ENCODE measurements at regions not wholly inside any gene's neighbourhood (a gene's known extent, or its start where the extent isn't known, plus 50 kb on each side); places are given as distances from the start of the nearest gene placed in this dataset.

DNA sequence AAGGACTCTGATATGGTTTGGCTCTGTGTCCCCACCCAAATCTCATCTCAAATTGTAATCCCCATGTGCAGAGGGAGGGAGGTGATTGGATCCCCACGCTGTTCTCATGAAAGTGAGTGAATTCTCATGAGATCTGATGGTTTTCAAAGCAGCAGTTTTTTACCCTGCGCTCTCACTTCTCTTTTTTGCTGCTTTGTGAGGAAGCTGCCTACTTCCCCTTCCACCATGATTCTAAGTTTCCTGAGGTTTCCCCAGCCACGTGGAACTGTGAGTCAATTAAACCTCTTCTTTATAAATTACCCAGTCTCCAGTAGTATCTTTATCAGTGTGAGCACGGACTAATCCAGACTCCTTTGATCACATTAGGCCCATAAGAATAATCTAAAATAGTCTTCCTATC lies 719.7 kb upstream of the CDH8 start:
- CTCF ChIA-PET: no interaction called here
- no TSS peak for BruUV-seq (replicated peaks)
- H3K27me3 Mint-ChIP-seq (ENCODE audit: insufficient read depth, unreplicated experiment): peaks cover 6% of the 10 kb centered on the region
- no peak for DNase-seq
- H3K27ac Mint-ChIP-seq (ENCODE audit: unreplicated experiment): no peak overlapping the region
- POLR2A ChIA-PET: no interaction called here
- intact Hi-C loops (cut with micrococcal nuclease; ENCODE audit: unreplicated experiment): no loop called here
- H3K9me3 Mint-ChIP-seq (ENCODE audit: unreplicated experiment): no peaks in the 10 kb centered on the region
- no peaks in the 10 kb centered on the region for H3K4me1 Mint-ChIP-seq (ENCODE audit: low read depth, unreplicated experiment)
- no peak overlapping the region for H3K4me3 Mint-ChIP-seq (ENCODE audit: unreplicated experiment)
- no peaks in the 10 kb centered on the region for H3K36me3 ChIP-seq (ENCODE audit: control insufficient read depth, insufficient read depth, low read length)
- no peaks in the 10 kb centered on the region for H3K27me3 ChIP-seq (replicated peaks; ENCODE audit: control insufficient read depth, insufficient read depth, low read length)
- no peaks in the 10 kb centered on the region for H3K9me3 ChIP-seq
- no peaks in the 10 kb centered on the region for H3K4me1 ChIP-seq
- TF ChIP-seq, protein P1, sequence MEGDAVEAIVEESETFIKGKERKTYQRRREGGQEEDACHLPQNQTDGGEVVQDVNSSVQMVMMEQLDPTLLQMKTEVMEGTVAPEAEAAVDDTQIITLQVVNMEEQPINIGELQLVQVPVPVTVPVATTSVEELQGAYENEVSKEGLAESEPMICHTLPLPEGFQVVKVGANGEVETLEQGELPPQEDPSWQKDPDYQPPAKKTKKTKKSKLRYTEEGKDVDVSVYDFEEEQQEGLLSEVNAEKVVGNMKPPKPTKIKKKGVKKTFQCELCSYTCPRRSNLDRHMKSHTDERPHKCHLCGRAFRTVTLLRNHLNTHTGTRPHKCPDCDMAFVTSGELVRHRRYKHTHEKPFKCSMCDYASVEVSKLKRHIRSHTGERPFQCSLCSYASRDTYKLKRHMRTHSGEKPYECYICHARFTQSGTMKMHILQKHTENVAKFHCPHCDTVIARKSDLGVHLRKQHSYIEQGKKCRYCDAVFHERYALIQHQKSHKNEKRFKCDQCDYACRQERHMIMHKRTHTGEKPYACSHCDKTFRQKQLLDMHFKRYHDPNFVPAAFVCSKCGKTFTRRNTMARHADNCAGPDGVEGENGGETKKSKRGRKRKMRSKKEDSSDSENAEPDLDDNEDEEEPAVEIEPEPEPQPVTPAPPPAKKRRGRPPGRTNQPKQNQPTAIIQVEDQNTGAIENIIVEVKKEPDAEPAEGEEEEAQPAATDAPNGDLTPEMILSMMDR (IDR thresholded peaks at IDR 0.05; ENCODE audit: insufficient read depth in 1 of 2, low read depth in 1 of 2, low read length in 1 of 2, severe bottlenecking in 1 of 2, unreplicated experiment in 1 of 2): no peak
- H3K36me3 Mint-ChIP-seq (ENCODE audit: insufficient read depth, unreplicated experiment): no peaks in the 10 kb centered on the region
- H3K4me3 ChIP-seq (ENCODE audit: low read depth, low read length): no peak overlapping the region

DNA sequence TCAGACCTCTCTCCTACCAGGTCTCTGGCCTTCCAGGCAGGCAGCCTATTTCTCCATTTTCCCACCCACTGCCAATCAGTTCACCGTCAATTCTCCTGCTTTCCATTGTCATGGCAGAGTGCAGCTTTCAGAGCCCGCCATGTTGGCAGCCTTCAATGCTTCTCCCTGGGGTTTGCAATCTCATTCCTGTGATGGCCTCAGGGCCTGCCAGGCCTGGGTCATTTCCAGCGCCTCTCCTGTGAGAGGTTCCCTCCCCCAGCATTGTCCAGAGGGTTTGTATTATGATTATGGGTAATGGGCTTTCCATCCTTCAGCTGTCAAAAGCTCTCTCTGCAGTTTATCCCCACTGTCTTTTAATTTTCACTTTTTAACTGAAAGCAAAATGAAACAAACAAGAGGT lies 716.6 kb upstream of the CDH8 start:
- TF ChIP-seq, protein P1 (IDR thresholded peaks at IDR 0.05; ENCODE audit: insufficient read depth in 1 of 2, low read depth in 1 of 2, low read length in 1 of 2, severe bottlenecking in 1 of 2, unreplicated experiment in 1 of 2): no peak
- Mint-ChIP-seq H3K9me3 (ENCODE audit: unreplicated experiment) (no peaks in the 10 kb centered on the region), H3K4me3 (ENCODE audit: unreplicated experiment) (no peak overlapping the region), H3K36me3 (ENCODE audit: insufficient read depth, unreplicated experiment) (no peaks in the 10 kb centered on the region), H3K27ac (ENCODE audit: unreplicated experiment) (no peak overlapping the region), H3K4me1 (ENCODE audit: low read depth, unreplicated experiment) (no peaks in the 10 kb centered on the region), H3K27me3 (ENCODE audit: insufficient read depth, unreplicated experiment) (peaks cover 6% of the 10 kb centered on the region)
- ChIA-PET CTCF (no interaction called here), POLR2A (no interaction called here)
- intact Hi-C loops (cut with micrococcal nuclease; ENCODE audit: unreplicated experiment): no loop called here
- DNase-seq: no peak
- Histone ChIP-seq H3K4me1 (no peaks in the 10 kb centered on the region), H3K4me3 (ENCODE audit: low read depth, low read length) (no peak overlapping the region), H3K27me3 (replicated peaks; ENCODE audit: control insufficient read depth, insufficient read depth, low read length) (no peaks in the 10 kb centered on the region), H3K36me3 (ENCODE audit: control insufficient read depth, insufficient read depth, low read length) (no peaks in the 10 kb centered on the region), H3K9me3 (no peaks in the 10 kb centered on the region)
- BruUV-seq (replicated peaks): no TSS peak

DNA sequence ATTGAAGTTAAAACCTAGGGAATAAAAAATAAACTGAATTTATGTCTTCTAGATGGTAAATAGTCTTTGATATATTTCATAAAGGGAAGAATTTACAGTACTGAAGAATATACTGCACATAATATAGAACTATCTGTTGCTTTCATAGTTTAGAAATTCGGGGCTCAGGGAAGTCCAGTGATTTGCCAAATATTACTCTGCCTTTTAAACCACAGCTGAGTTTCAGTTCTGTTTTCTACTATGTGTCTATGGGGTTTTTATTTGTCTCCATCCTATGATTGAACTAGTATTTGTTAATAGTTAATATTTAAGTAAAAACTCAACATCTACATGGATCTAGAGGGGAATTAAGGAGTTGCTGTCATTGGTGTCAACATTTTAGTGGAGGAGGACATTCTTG lies 715.0 kb upstream of the CDH8 start:
- Mint-ChIP-seq H3K27me3 (ENCODE audit: insufficient read depth, unreplicated experiment) (peaks cover 6% of the 10 kb centered on the region), H3K9me3 (ENCODE audit: unreplicated experiment) (no peaks in the 10 kb centered on the region), H3K4me3 (ENCODE audit: unreplicated experiment) (no peak overlapping the region), H3K4me1 (ENCODE audit: low read depth, unreplicated experiment) (no peaks in the 10 kb centered on the region), H3K27ac (ENCODE audit: unreplicated experiment) (no peak overlapping the region), H3K36me3 (ENCODE audit: insufficient read depth, unreplicated experiment) (no peaks in the 10 kb centered on the region)
- TF ChIP-seq, protein P1 (IDR thresholded peaks at IDR 0.05; ENCODE audit: insufficient read depth in 1 of 2, low read depth in 1 of 2, low read length in 1 of 2, severe bottlenecking in 1 of 2, unreplicated experiment in 1 of 2): no peak
- H3K27me3 ChIP-seq (replicated peaks; ENCODE audit: control insufficient read depth, insufficient read depth, low read length): no peaks in the 10 kb centered on the region
- no peaks in the 10 kb centered on the region for H3K4me1 ChIP-seq
- no peak overlapping the region for H3K4me3 ChIP-seq (ENCODE audit: low read depth, low read length)
- no peak for DNase-seq
- POLR2A ChIA-PET: no interaction called here
- intact Hi-C loops (cut with micrococcal nuclease; ENCODE audit: unreplicated experiment): no loop called here
- no peaks in the 10 kb centered on the region for H3K36me3 ChIP-seq (ENCODE audit: control insufficient read depth, insufficient read depth, low read length)
- H3K9me3 ChIP-seq: no peaks in the 10 kb centered on the region
- BruUV-seq (replicated peaks): no TSS peak
- CTCF ChIA-PET: no interaction called here
